ENCODE measurements at regions not wholly inside any gene's neighbourhood (a gene's known extent, or its start where the extent isn't known, plus 50 kb on each side); places are given as distances from the start of the nearest gene placed in this dataset.

DNA sequence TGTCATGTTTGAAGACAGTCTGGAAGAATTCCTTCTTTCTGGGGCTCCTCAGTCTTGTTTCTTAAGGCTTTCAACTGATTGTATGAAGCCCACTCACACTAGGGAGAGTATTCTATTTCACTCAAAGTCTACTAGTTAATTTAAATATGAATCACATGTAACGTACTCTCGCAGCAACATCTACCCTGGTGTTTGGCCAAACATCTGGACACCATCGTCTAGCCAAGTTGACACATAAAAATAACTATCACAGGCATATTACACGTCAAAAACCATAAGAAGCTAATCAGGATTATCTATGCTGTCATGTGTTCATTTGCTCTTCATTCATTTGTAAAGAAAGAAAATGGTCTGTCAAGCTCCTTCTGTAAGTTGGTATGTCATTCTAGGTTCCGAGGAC lies 787.4 kb downstream of the KCNJ2 start:
- no peak for TF ChIP-seq CTCF (IDR thresholded peaks at IDR 0.05; ENCODE audit: insufficient read depth, low read depth, low read length, missing control alignments)
- DNase-seq (ENCODE audit: low read depth), result no peak
- no peak overlapping the region for H3K4me3 ChIP-seq (ENCODE audit: low read length)

DNA sequence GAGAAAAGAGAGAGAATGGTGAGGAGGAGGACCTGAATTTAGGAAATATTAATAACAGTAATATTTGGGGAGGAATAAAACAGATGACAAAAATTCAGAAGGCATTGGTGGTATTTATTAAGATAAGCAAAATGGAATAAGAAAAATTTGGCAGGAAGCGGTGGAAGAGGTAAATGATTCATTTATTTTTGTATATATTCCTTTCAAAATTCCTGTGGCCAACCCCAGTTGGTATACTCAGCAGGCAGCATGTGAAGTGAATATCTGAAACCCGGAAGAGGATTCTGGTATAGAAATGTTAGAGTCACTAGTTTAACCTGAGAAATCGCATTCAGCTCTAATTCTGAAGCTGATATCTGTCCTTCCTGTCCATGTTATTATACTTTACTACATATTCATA lies 792.0 kb downstream of the KCNJ2 start:
- no peak for TF ChIP-seq CTCF (IDR thresholded peaks at IDR 0.05; ENCODE audit: insufficient read depth, low read depth, low read length, missing control alignments)
- no peak for DNase-seq (ENCODE audit: low read depth)
- no peak overlapping the region for H3K4me3 ChIP-seq (ENCODE audit: low read length)

DNA sequence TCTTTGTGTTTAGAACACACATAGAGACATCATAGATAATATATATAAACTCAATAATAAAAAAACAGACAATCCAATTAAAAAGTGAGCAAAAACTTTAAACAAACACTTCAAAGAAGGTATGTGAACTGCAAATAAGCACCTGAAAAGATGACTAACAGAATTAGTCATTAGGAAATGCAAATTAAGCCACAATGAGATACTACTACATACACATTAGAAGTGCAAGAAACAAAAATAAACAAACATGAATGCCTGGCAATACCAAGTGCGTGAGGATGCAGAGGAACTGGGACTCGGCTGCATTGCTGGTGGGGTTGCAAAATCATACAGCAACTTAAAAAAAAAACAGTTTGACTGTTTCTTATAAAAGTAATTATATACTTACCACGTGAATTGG lies 799.0 kb downstream of the KCNJ2 start:
- DNase-seq (ENCODE audit: low read depth), result peak; percentile 49
- TF ChIP-seq CTCF (IDR thresholded peaks at IDR 0.05; ENCODE audit: insufficient read depth, low read depth, low read length, missing control alignments), result no peak
- no peak overlapping the region for H3K4me3 ChIP-seq (ENCODE audit: low read length)

DNA sequence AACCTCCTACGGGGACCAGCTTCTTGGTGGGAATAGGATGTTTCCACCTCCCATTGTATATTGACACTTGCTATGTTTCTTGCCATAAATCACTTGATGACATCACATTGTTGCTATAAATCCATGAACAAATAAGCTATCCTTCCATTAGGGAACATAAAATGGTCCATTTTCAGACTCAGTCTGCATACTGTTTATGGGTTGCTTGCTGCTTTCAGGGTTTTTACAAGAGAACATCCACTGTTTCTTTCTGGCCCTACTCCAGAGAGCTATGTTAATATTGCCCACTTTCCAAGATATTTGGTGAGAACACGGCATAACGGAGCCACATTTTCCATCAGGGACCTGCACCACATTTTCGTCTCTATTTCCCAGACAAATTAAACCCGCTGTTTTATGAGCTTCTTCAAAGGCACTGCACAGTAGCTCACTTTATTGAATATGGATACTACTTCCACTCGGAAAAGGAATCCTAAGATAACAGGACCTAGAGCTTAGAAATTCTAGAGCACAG lies 800.2 kb downstream of the KCNJ2 start:
- TF ChIP-seq CTCF (IDR thresholded peaks at IDR 0.05; ENCODE audit: insufficient read depth, low read depth, low read length, missing control alignments), result no peak
- DNase-seq (ENCODE audit: low read depth), result no peak
- no peak overlapping the region for H3K4me3 ChIP-seq (ENCODE audit: low read length)

DNA sequence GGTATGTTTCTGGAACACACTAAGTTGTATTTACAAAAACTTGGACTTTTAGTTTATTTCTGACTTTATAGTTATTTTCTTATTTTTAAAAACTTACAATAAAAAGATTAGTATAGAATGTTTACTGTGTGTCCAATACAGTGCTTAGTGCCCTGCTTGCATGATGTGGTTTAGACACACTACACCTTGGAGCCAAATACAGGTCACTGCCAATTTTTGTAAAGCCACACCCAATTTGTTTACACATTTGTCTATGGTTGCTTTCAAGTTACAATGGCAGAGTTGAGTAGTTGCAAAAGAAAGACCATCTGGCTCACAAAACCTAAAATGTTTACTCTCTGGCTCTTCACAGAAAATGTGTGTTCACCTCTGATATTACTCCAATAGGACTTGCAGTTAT lies 807.1 kb downstream of the KCNJ2 start:
- no peak overlapping the region for H3K4me3 ChIP-seq (ENCODE audit: low read length)
- TF ChIP-seq CTCF (IDR thresholded peaks at IDR 0.05; ENCODE audit: insufficient read depth, low read depth, low read length, missing control alignments), result no peak
- no peak for DNase-seq (ENCODE audit: low read depth)

- no peak overlapping the region for H3K4me3 ChIP-seq (ENCODE audit: low read length)
Observed at GRCh38 chr17:70984873-70985272, 815.5 kb downstream of the KCNJ2 start.

More at GRCh38 chr17:70984873-70985272, 815.5 kb downstream of the KCNJ2 start:
- DNase-seq (ENCODE audit: low read depth), result no peak
- no peak for TF ChIP-seq CTCF (IDR thresholded peaks at IDR 0.05; ENCODE audit: insufficient read depth, low read depth, low read length, missing control alignments)
